Activated B cell treated with CpG ODN at 0.5 μM for 24 hours (primary cell): ENCODE measurements at regions not wholly inside any gene's neighbourhood (a gene's known extent, or its start where the extent isn't known, plus 50 kb on each side); places are given as distances from the start of the nearest gene placed in this dataset.

Experiments used
- ATAC-seq: fragments of 200-7000 bp; cut with Tn5 transposase; one replicate; pipeline ENCODE4 v1.10.0; 2021; ENCODE audit warnings: low read depth, mild to moderate bottlenecking, moderate library complexity
- CTCF ChIA-PET: fragments of 350-600 bp; sonication (Branson Sonifier 250); formaldehyde crosslinking; loops from one replicate; lab custom pipeline; 2021; ENCODE audit warnings: antibody characterized with exemption; lab: Charles Lee
- POLR2A ChIA-PET: fragments of 350-600 bp; sonication (Branson Sonifier 250); formaldehyde crosslinking; loops from one replicate; lab custom pipeline; 2021; ENCODE audit warnings: antibody characterized with exemption; lab: Charles Lee
- DNase-seq: peaks from one replicate; pipeline ENCODE4 v3.0.0; 2022
- H3K27ac Mint-ChIP-seq: one replicate; pipeline ENCODE4 v1.8.0; 2020; ENCODE audit warnings: mixed read lengths
- H3K27me3 Mint-ChIP-seq: one replicate; pipeline ENCODE4 v1.8.0; 2021; ENCODE audit warnings: mixed read lengths
- H3K36me3 Mint-ChIP-seq: one replicate; pipeline ENCODE4 v1.8.0; 2021; ENCODE audit warnings: low read depth, mixed read lengths
- H3K4me1 Mint-ChIP-seq: one replicate; pipeline ENCODE4 v1.8.0; 2021; ENCODE audit warnings: mixed read lengths
- H3K4me3 Mint-ChIP-seq: one replicate; pipeline ENCODE4 v1.8.0; 2020; ENCODE audit warnings: mild to moderate bottlenecking, mixed read lengths
- H3K9me3 Mint-ChIP-seq: one replicate; pipeline ENCODE4 v1.8.0; 2020; ENCODE audit warnings: mixed read lengths
- CTCF ChIP-seq: fragments of 200-600 bp; IDR thresholded peaks from one replicate; pipeline ENCODE4 v1.8.0; 2022; ENCODE audit warnings: antibody characterized with exemption, mild to moderate bottlenecking
- intact Hi-C: fragments of 100-400 bp; cut with micrococcal nuclease; formaldehyde crosslinking; loops from one replicate; pipeline ENCODE4 v1.15.1; 2024

DNA sequence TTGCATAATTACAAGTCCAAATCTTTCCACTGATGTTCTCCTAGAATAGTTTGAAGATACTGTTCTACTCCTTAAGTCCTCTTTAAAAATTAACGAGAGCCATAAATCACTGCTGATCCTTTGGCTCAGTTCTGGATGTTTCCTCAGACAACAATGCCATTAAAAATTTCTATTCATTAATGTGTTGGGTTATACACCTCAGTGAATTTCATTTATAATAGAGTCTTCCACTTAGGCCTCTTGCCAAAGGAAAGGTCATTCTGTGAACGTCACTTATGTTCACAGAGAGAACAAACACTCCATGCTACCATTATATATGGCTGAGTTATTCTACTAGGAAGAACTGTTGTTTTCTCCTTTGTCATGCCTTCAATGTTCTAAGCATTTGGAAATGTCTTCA lies 1472.3 kb upstream of the CELF4 start:
- ChIA-PET CTCF (no interaction called here), POLR2A (no interaction called here)
- DNase-seq (no peak), ATAC-seq (no peak)
- Mint-ChIP-seq H3K36me3 (no peaks in the 10 kb centered on the region), H3K27me3 (no peaks in the 10 kb centered on the region), H3K4me3 (no peak overlapping the region), H3K9me3 (peaks cover 3% of the 10 kb centered on the region), H3K27ac (no peak overlapping the region), H3K4me1 (no peaks in the 10 kb centered on the region)
- intact Hi-C loops = no loop called here
- no peak for TF ChIP-seq CTCF

- H3K9me3 Mint-ChIP-seq = peaks cover 5% of the 10 kb centered on the region
- TF ChIP-seq CTCF = no peak
- H3K27me3 Mint-ChIP-seq = no peaks in the 10 kb centered on the region
- ChIA-PET POLR2A (no interaction called here), CTCF (no interaction called here)
- no peak overlapping the region for H3K27ac Mint-ChIP-seq
- H3K4me1 Mint-ChIP-seq = no peaks in the 10 kb centered on the region
- H3K36me3 Mint-ChIP-seq = no peaks in the 10 kb centered on the region
- DNase-seq = no peak
- intact Hi-C loops = no loop called here
- H3K4me3 Mint-ChIP-seq = no peak overlapping the region
- ATAC-seq = no peak
These were observed 1467.7 kb upstream of the CELF4 start for GRCh38 chr18:39033312-39033711.

DNA sequence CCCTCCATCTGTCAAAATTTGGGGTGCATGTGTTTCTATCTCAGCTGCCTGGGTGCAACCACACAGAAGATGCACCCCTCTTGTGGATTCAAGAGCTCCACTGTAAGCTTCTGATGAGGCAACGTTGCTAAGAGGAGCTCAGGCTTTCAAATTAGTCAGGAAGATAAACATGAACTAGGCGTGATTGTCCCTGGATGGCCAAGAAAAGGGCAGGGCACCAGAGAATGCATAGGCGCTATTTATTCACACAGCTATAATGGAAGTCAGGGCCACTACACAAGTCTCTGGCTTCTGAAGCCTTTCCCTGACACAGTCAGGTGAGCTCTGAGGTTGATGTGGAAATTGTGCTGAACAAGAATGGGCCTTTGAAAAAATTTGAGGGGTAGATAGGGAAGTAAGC lies 1466.0 kb upstream of the CELF4 start:
- Mint-ChIP-seq H3K4me1 (no peaks in the 10 kb centered on the region), H3K27ac (no peak overlapping the region), H3K27me3 (no peaks in the 10 kb centered on the region), H3K36me3 (no peaks in the 10 kb centered on the region), H3K9me3 (peaks cover 5% of the 10 kb centered on the region), H3K4me3 (no peak overlapping the region)
- intact Hi-C loops = no loop called here
- TF ChIP-seq CTCF = no peak
- ATAC-seq (no peak), DNase-seq (no peak)
- ChIA-PET CTCF (no interaction called here), POLR2A (no interaction called here)

GRCh38 chr18:39030124-39030655 lies 1464.6 kb upstream of the CELF4 start:
- Mint-ChIP-seq H3K4me1 (no peaks in the 10 kb centered on the region), H3K27me3 (no peaks in the 10 kb centered on the region), H3K27ac (no peak overlapping the region), H3K9me3 (peaks cover 5% of the 10 kb centered on the region), H3K4me3 (no peak overlapping the region), H3K36me3 (no peaks in the 10 kb centered on the region)
- ATAC-seq (no peak), DNase-seq (no peak)
- no peak for TF ChIP-seq CTCF
- POLR2A ChIA-PET = no interaction called here
- intact Hi-C loops = no loop called here
- CTCF ChIA-PET = no interaction called here

DNA sequence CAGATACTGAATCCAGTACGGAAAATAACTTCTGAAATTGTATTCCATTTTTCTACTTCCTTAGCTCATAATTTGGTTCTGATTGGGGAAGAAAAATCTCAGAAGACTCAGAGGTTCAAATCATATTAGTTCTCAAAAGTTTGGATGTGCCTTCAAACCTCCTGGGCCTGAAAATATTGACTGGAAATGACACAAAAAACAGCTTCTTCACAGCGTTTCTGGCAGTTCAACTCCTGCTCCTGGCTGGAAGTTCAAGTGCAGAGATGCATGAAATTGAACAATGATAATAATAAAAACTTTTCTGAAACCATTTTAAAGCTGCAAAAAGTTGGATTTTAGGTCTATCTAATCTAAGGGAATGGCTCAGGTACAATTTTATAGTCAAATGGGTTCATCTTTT lies 1459.9 kb upstream of the CELF4 start:
- ATAC-seq (no peak), DNase-seq (no peak)
- TF ChIP-seq CTCF = no peak
- H3K27me3 Mint-ChIP-seq = no peaks in the 10 kb centered on the region
- intact Hi-C loops = no loop called here
- CTCF ChIA-PET = no interaction called here
- no peaks in the 10 kb centered on the region for H3K9me3 Mint-ChIP-seq
- H3K36me3 Mint-ChIP-seq = no peaks in the 10 kb centered on the region
- no peaks in the 10 kb centered on the region for H3K4me1 Mint-ChIP-seq
- no peak overlapping the region for H3K27ac Mint-ChIP-seq
- POLR2A ChIA-PET = no interaction called here
- H3K4me3 Mint-ChIP-seq = no peak overlapping the region
